Astrocyte of the cerebellum (primary cell): ENCODE measurements at regions not wholly inside any gene's neighbourhood (a gene's known extent, or its start where the extent isn't known, plus 50 kb on each side); places are given as distances from the start of the nearest gene placed in this dataset.

Experiments
- DNase-seq: peaks from one replicate; pipeline ENCODE4 v3.0.0-alpha.2; 2011; ENCODE audit warnings: low read depth
- H3K4me3 ChIP-seq: 2 replicates; pipeline ENCODE4 v1.5.1; 2011; ENCODE audit warnings: mild to moderate bottlenecking, low read depth, low read length, moderate library complexity
- CTCF ChIP-seq: IDR thresholded peaks from 2 replicates; pipeline ENCODE4 v1.5.1; 2012; ENCODE audit warnings: low read length, low read depth, moderate library complexity, mild to moderate bottlenecking; ENCODE audit errors: missing control alignments
- in situ Hi-C: cut with HindIII; loops from 2 replicates; pipeline ENCODE4 v1.10.0; 2017; ENCODE audit warnings: low sequenced_read_pairs

GRCh38 chr18:27605107-27605834 is 420.2 kb upstream of the CHST9 start:
- no peak overlapping the region for H3K4me3 ChIP-seq
- peak; percentile 80 for DNase-seq
- TF ChIP-seq CTCF, result peak; percentile 83
- in situ Hi-C loops, result no loop called here

- DNase-seq, result peak; percentile 11
- in situ Hi-C loops, result no loop called here
Measured at GRCh38 chr18:27604583-27604982, 419.5 kb upstream of the CHST9 start.

GRCh38 chr18:27602092-27602491 is 417.0 kb upstream of the CHST9 start:
- H3K4me3 ChIP-seq, result no peak overlapping the region
- in situ Hi-C loops, result no loop called here
- TF ChIP-seq CTCF, result no peak
- no peak for DNase-seq

More at GRCh38 chr18:27604583-27604982, 419.5 kb upstream of the CHST9 start:
- no peak for TF ChIP-seq CTCF
- no peak overlapping the region for H3K4me3 ChIP-seq

- no peak for DNase-seq
- in situ Hi-C loops, result no loop called here
Measured at GRCh38 chr18:27600245-27600644, 415.1 kb upstream of the CHST9 start.

GRCh38 chr18:27599202-27599829 is 414.2 kb upstream of the CHST9 start:
- peak; percentile 28 for DNase-seq
- no peak overlapping the region for H3K4me3 ChIP-seq
- TF ChIP-seq CTCF, result peak; percentile 99
- in situ Hi-C loops, result no loop called here

More at GRCh38 chr18:27600245-27600644, 415.1 kb upstream of the CHST9 start:
- no peak overlapping the region for H3K4me3 ChIP-seq
- no peak for TF ChIP-seq CTCF

GRCh38 chr18:27595113-27595838 is 410.2 kb upstream of the CHST9 start:
- H3K4me3 ChIP-seq, result no peak overlapping the region
- DNase-seq, result no peak
- in situ Hi-C loops, result no loop called here
- no peak for TF ChIP-seq CTCF
